Pancreas (tissue), 10 donors: ENCODE measurements at regions not wholly inside any gene's neighbourhood (a gene's known extent, or its start where the extent isn't known, plus 50 kb on each side); places are given as distances from the start of the nearest gene placed in this dataset.

Experiments
- ATAC-seq, 4 donors: fragments of 200-7000 bp; cut with Tn5 transposase; one replicate each; pipeline versions ENCODE4 v1.8.0 to v1.9.1; 2020; ENCODE audit warnings: mild to moderate bottlenecking in 4 of 4, moderate library complexity in 4 of 4
- DNase-seq, 6 donors: peaks; one replicate each; pipeline ENCODE4 v3.0.0-alpha.2; 2020
- FAIRE-seq: peaks from 2 replicates; lab custom pipeline; 2012; peaks lifted over from hg19 to GRCh38; lab: Jason Lieb, UNC
- H3K27ac ChIP-seq, 4 donors: fragments of 200-600 bp; sonication (generic); 1 replicate in 3 of 4; 2 replicates in 1 of 4; pipeline versions ENCODE4 v1.5.0 to v1.8.0; 2020
- H3K27me3 ChIP-seq, 4 donors: fragments of 200-600 bp; one replicate each; pipeline ENCODE4 v1.8.0; 2021
- H3K36me3 ChIP-seq, 3 donors: fragments of 200-600 bp; sonication (generic) in 1 of 3; one replicate each; pipeline versions ENCODE4 v1.5.0 to v1.8.0; 2020 to 2021
- H3K4me1 ChIP-seq, 3 donors: fragments of 200-600 bp; one replicate each; pipeline ENCODE4 v1.8.0; 2021
- H3K4me3 ChIP-seq, 4 donors: fragments of 200-600 bp; sonication (generic) in 2 of 4; one replicate each; pipeline versions ENCODE4 v1.5.0 to v1.8.0; 2020 to 2021
- H3K9me3 ChIP-seq, 4 donors: fragments of 200-600 bp; one replicate each; pipeline ENCODE4 v1.8.0; 2021
- CTCF ChIP-seq, 4 donors: fragments of 200-600 bp; sonication (generic) in 3 of 4; IDR thresholded peaks; one replicate each; pipeline versions ENCODE4 v1.5.0 to v1.8.0; 2021; ENCODE audit warnings: antibody characterized with exemption in 4 of 4
- WGBS, 2 donors: extraction: QIAGEN DNeasy Blood & Tissue Kit; methylation state at CpG; one replicate each; pipeline ENCODE4 v1.1.7; 2013; 5-methylcytosine and 5-hydroxymethylcytosine counted together
- intact Hi-C, 3 donors: fragments of 100-400 bp; cut with DNase I; formaldehyde crosslinking; loops; one replicate each; pipeline versions ENCODE4 v1.11.1 to v1.14.2; 2022
- donor health status: healthy with polysubstance abuse.
- donor health status: DM: no; HTN: no; CAD: no; lungs with moderate emphysema.
- donor health status: DM: no; HTN: no; CAD: no.
- donor health status: control.
- donor health status: control.
- donor health status: Bipolar disorder and iron deficiency.
- donor health status: DM: yes; HTN: yes; CAD: no.
- donor health status: DM: no; HTN: no; CAD: no.
- donor health status: DM: no; HTN: no; CAD: no.
- donor health status: DM: yes; HTN: yes; CAD: no.

GRCh38 chr6:165875946-165876345, 212.9 kb upstream of the PDE10A start:
- intact Hi-C loops: no loop called here
- Histone ChIP-seq H3K9me3 (no peaks in the 10 kb centered on the region), H3K4me1 (no peaks in the 10 kb centered on the region), H3K4me3 (no peak overlapping the region), H3K27ac (no peak overlapping the region), H3K27me3 (peaks cover 0 to 11% (median 0%) of the 10 kb centered on the region in 4 donors), H3K36me3 (no peaks in the 10 kb centered on the region)
- ATAC-seq (no peak), FAIRE-seq (no peak), DNase-seq (no peak)
- TF ChIP-seq CTCF (IDR thresholded peaks at IDR 0.05): no peak
- 67 to 86% methylated on average over 1 of the region's 1 CpG for WGBS, 2 donors

GRCh38 chr6:165873976-165874375, 210.9 kb upstream of the PDE10A start:
- ATAC-seq: no peak
- intact Hi-C loops: no loop called here

GRCh38 chr6:165872811-165873210, 209.8 kb upstream of the PDE10A start:
- Histone ChIP-seq H3K27ac (no peak overlapping the region), H3K27me3 (peaks cover 0 to 6% (median 0%) of the 10 kb centered on the region in 4 donors), H3K4me1 (no peaks in the 10 kb centered on the region), H3K9me3 (no peaks in the 10 kb centered on the region), H3K4me3 (no peak overlapping the region), H3K36me3 (no peaks in the 10 kb centered on the region)
- ATAC-seq (no peak), DNase-seq (no peak), FAIRE-seq (no peak)
- TF ChIP-seq CTCF (IDR thresholded peaks at IDR 0.05): no peak
- intact Hi-C loops: no loop called here
- 69 to 71% methylated on average over 5 of the region's 5 CpGs for WGBS, 2 donors

More at GRCh38 chr6:165873976-165874375, 210.9 kb upstream of the PDE10A start:
- 47 to 51% methylated on average over 2 of the region's 2 CpGs for WGBS, 2 donors
- H3K9me3 ChIP-seq: no peaks in the 10 kb centered on the region
- peaks cover 0 to 11% (median 0%) of the 10 kb centered on the region in 4 donors for H3K27me3 ChIP-seq
- TF ChIP-seq CTCF (IDR thresholded peaks at IDR 0.05): no peak
- H3K27ac ChIP-seq: no peak overlapping the region
- DNase-seq (no peak), FAIRE-seq (no peak)
- H3K4me1 ChIP-seq: no peaks in the 10 kb centered on the region
- no peak overlapping the region for H3K4me3 ChIP-seq
- no peaks in the 10 kb centered on the region for H3K36me3 ChIP-seq

- 53 to 62% methylated on average over 3 of the region's 3 CpGs for WGBS, 2 donors
- no peak for TF ChIP-seq CTCF (IDR thresholded peaks at IDR 0.05)
Measured at GRCh38 chr6:165872311-165872710, 209.3 kb upstream of the PDE10A start.

GRCh38 chr6:165871571-165871970, 208.5 kb upstream of the PDE10A start:
- H3K27me3 ChIP-seq: no peaks in the 10 kb centered on the region
- H3K27ac ChIP-seq: no peak overlapping the region
- H3K4me1 ChIP-seq: no peaks in the 10 kb centered on the region
- no peaks in the 10 kb centered on the region for H3K36me3 ChIP-seq
- intact Hi-C loops: no loop called here
- no peaks in the 10 kb centered on the region for H3K9me3 ChIP-seq
- DNase-seq (no peak), ATAC-seq (no peak), FAIRE-seq (no peak)
- no peak for TF ChIP-seq CTCF (IDR thresholded peaks at IDR 0.05)
- WGBS, 2 donors: 59 to 63% methylated on average over 3 of the region's 3 CpGs
- H3K4me3 ChIP-seq: no peak overlapping the region

More at GRCh38 chr6:165872311-165872710, 209.3 kb upstream of the PDE10A start:
- DNase-seq: no peak
- Histone ChIP-seq H3K36me3 (no peaks in the 10 kb centered on the region), H3K27ac (no peak overlapping the region), H3K4me1 (no peaks in the 10 kb centered on the region), H3K4me3 (no peak overlapping the region), H3K27me3 (peaks cover 0 to under 1% (median 0%) of the 10 kb centered on the region in 4 donors), H3K9me3 (no peaks in the 10 kb centered on the region)
- intact Hi-C loops: no loop called here
- no peak for ATAC-seq
- no peak for FAIRE-seq
